ENCODE measurements at regions not wholly inside any gene's neighbourhood (a gene's known extent, or its start where the extent isn't known, plus 50 kb on each side); places are given as distances from the start of the nearest gene placed in this dataset.

DNA sequence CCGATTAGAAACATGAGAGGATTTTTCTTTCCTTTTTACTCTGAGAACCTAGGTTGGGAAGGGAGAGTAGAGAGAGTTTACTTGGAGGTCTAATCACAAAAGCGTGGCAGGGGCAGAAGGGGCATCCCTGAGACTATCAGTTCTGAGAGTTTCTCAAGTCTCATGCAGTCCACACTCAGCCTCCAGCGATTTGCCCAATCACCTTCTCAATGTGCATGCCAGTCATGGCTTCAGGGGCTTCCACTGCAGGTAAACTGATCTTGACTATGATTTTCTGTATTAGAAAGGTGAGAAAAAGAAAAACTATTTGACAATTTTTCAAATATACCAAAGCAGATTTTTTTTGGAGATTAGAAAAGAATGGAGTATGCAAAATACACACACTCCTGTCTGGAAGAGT, 617.1 kb upstream of the ZFP42 start (continued):
- no peak for TF ChIP-seq KDM1A (IDR thresholded peaks at IDR 0.05; ENCODE audit: borderline replicate concordance, low read length)
- TF ChIP-seq, protein P1, sequence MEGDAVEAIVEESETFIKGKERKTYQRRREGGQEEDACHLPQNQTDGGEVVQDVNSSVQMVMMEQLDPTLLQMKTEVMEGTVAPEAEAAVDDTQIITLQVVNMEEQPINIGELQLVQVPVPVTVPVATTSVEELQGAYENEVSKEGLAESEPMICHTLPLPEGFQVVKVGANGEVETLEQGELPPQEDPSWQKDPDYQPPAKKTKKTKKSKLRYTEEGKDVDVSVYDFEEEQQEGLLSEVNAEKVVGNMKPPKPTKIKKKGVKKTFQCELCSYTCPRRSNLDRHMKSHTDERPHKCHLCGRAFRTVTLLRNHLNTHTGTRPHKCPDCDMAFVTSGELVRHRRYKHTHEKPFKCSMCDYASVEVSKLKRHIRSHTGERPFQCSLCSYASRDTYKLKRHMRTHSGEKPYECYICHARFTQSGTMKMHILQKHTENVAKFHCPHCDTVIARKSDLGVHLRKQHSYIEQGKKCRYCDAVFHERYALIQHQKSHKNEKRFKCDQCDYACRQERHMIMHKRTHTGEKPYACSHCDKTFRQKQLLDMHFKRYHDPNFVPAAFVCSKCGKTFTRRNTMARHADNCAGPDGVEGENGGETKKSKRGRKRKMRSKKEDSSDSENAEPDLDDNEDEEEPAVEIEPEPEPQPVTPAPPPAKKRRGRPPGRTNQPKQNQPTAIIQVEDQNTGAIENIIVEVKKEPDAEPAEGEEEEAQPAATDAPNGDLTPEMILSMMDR (IDR thresholded peaks at IDR 0.05; ENCODE audit: control extremely low read depth in 1 of 3, insufficient read depth in 1 of 3, low read depth in 1 of 3, low read length in 3 of 3), result no peak
- no peak for TF ChIP-seq EZH2 (IDR thresholded peaks at IDR 0.05; ENCODE audit: low read depth, low read length, severe bottlenecking)
- TF ChIP-seq HDAC2 (IDR thresholded peaks at IDR 0.05; ENCODE audit: borderline replicate concordance in 1 of 2, low read depth in 2 of 2, low read length in 2 of 2), result no peak

All from H1 (cell line).